ENCODE measurements at regions not wholly inside any gene's neighbourhood (a gene's known extent, or its start where the extent isn't known, plus 50 kb on each side); places are given as distances from the start of the nearest gene placed in this dataset.

DNA sequence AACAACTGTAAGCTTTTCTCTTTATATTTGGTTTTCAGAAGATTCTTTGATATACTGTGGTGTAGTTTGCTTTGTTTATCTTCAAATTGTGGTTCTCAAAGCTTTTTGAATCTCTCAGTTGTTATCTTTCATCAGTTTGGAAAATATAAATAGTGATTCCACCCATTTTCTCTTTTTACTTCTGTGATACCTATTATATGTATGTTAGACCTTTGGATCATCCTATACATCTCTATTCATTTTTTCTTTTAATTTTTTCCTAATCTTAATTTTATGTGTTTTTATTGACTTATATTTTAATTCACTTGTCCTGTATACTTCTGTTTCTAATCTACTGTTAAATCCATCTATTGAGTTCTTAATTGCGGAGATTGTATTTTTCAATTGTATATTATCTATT is 160.7 kb upstream of the COL8A1 start:
- no peak overlapping the region for H2BK12ac ChIP-seq (ENCODE audit: insufficient read length, low read depth, low read length)
- no peak for DNase-seq

More for the DNA sequence above, 160.7 kb upstream of the COL8A1 start:
- H3K14ac ChIP-seq (ENCODE audit: insufficient read depth, low read length): no peak overlapping the region
- no peaks in the 10 kb centered on the region for H3K9me3 ChIP-seq (ENCODE audit: control insufficient read depth, low read depth, low read length)
- H3K4me2 ChIP-seq (ENCODE audit: insufficient read depth, insufficient read length, low read length): no peak overlapping the region
- H2BK15ac ChIP-seq (ENCODE audit: low read depth, low read length): no peak overlapping the region
- no peak overlapping the region for H3K4ac ChIP-seq (ENCODE audit: low read depth, low read length)
- H3K27me3 ChIP-seq (ENCODE audit: insufficient read depth, low read length): no peaks in the 10 kb centered on the region
- H3K79me1 ChIP-seq (ENCODE audit: insufficient read depth, low read depth, low read length, poor library complexity, severe bottlenecking): no peaks in the 10 kb centered on the region
- no peak overlapping the region for H2BK20ac ChIP-seq (ENCODE audit: low read depth, low read length, poor library complexity, severe bottlenecking)
- H3K79me2 ChIP-seq (ENCODE audit: insufficient read depth, low read length): no peaks in the 10 kb centered on the region
- no peaks in the 10 kb centered on the region for H4K20me1 ChIP-seq (ENCODE audit: control insufficient read depth, insufficient read depth, insufficient read length)
- Mint-ChIP-seq H3K27ac (no peak overlapping the region), H3K4me3 (no peak overlapping the region), H3K9me3 (peaks cover 9 to 12% of the 10 kb centered on the region in 2 experiments; a peak in 4 of 5 replicates), H3K4me1 (peaks cover 0 to 7% of the 10 kb centered on the region in 2 experiments; a peak in 2 of 4 replicates), H3K36me3 (ENCODE audit: insufficient read depth in 1 of 3, low read depth in 3 of 3) (peaks cover 0 to 9% (median 0%) of the 10 kb centered on the region in 3 experiments; a peak in 4 of 7 replicates), H3K27me3 (ENCODE audit: low read depth) (no peaks in the 10 kb centered on the region)
- no peak overlapping the region for H3T11ph ChIP-seq (ENCODE audit: low read length)
- H4K8ac ChIP-seq (replicated peaks; ENCODE audit: insufficient read length, low read depth, low read length): no peak overlapping the region
- H3K23me2 ChIP-seq (ENCODE audit: insufficient read length, low read depth, low read length, poor library complexity, severe bottlenecking): no peaks in the 10 kb centered on the region
- H2AK5ac ChIP-seq (ENCODE audit: insufficient read length, low read length): no peak overlapping the region
- no peak overlapping the region for H4K5ac ChIP-seq (ENCODE audit: insufficient read length, low read depth, low read length)
- H3K4me1 ChIP-seq (ENCODE audit: insufficient read depth, low read length): no peaks in the 10 kb centered on the region
- H2BK5ac ChIP-seq (ENCODE audit: insufficient read length, low read length): no peak overlapping the region
- no peak overlapping the region for H3K27ac ChIP-seq (ENCODE audit: insufficient read length, low read depth, low read length)
- no peak overlapping the region for H4K91ac ChIP-seq (ENCODE audit: insufficient read length, low read depth, low read length)
- no peak overlapping the region for H3K18ac ChIP-seq (ENCODE audit: insufficient read length, low read depth, low read length)
- TF ChIP-seq, protein P1, sequence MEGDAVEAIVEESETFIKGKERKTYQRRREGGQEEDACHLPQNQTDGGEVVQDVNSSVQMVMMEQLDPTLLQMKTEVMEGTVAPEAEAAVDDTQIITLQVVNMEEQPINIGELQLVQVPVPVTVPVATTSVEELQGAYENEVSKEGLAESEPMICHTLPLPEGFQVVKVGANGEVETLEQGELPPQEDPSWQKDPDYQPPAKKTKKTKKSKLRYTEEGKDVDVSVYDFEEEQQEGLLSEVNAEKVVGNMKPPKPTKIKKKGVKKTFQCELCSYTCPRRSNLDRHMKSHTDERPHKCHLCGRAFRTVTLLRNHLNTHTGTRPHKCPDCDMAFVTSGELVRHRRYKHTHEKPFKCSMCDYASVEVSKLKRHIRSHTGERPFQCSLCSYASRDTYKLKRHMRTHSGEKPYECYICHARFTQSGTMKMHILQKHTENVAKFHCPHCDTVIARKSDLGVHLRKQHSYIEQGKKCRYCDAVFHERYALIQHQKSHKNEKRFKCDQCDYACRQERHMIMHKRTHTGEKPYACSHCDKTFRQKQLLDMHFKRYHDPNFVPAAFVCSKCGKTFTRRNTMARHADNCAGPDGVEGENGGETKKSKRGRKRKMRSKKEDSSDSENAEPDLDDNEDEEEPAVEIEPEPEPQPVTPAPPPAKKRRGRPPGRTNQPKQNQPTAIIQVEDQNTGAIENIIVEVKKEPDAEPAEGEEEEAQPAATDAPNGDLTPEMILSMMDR (conservative IDR thresholded peaks at IDR 0.05): no peak
- no CpG with 5 or more reads among the region's 1 CpG for WGBS (ENCODE audit: extremely low coverage, insufficient read length, low lambda C conversion rate)
- no peak overlapping the region for H2BK120ac ChIP-seq (ENCODE audit: low read depth, low read length, poor library complexity, severe bottlenecking)
- H2AFZ ChIP-seq (ENCODE audit: low read length): no peak overlapping the region
- no peak overlapping the region for H3K23ac ChIP-seq (ENCODE audit: insufficient read length, low read depth, low read length)
- H3K9ac ChIP-seq (ENCODE audit: extremely low read depth, insufficient read length, low read length): no peak overlapping the region
- H3K56ac ChIP-seq (ENCODE audit: insufficient read length, low read depth, low read length): no peak overlapping the region
